WTC11 (cell line): ENCODE measurements at regions not wholly inside any gene's neighbourhood (a gene's known extent, or its start where the extent isn't known, plus 50 kb on each side); places are given as distances from the start of the nearest gene placed in this dataset.

Experiments used
- ATAC-seq: fragments of 200-7000 bp; cut with Tn5 transposase; 2 replicates; pipeline ENCODE4 v1.10.0; 2021; ENCODE audit warnings: mild to moderate bottlenecking, moderate library complexity
- CTCF ChIA-PET: fragments of 300-600 bp; sonication (Branson Sonifier 250); formaldehyde crosslinking; loops from one replicate; lab custom pipeline; 2021; ENCODE audit warnings: antibody characterized with exemption; lab: Charles Lee
- POLR2A ChIA-PET: fragments of 350-600 bp; sonication (Branson Sonifier 250); formaldehyde crosslinking; loops from one replicate; lab custom pipeline; 2021; ENCODE audit warnings: antibody characterized with exemption; lab: Charles Lee
- DNase-seq: peaks from one replicate; pipeline ENCODE4 v3.0.0; 2021; ENCODE audit warnings: low spot score
- H3K27ac Mint-ChIP-seq: 2 replicates; pipeline ENCODE4 v1.8.0; 2021; ENCODE audit warnings: mixed read lengths
- H3K27me3 Mint-ChIP-seq: 2 replicates; pipeline ENCODE4 v1.8.0; 2021; ENCODE audit warnings: low read depth, mild to moderate bottlenecking, moderate library complexity, mixed read lengths
- H3K36me3 Mint-ChIP-seq: 2 replicates; pipeline ENCODE4 v1.8.0; 2021; ENCODE audit warnings: mixed read lengths
- H3K4me1 Mint-ChIP-seq: 2 replicates; pipeline ENCODE4 v1.8.0; 2022; ENCODE audit warnings: mixed read lengths
- H3K4me3 Mint-ChIP-seq: 2 replicates; pipeline ENCODE4 v1.8.0; 2021; ENCODE audit warnings: mild to moderate bottlenecking, moderate library complexity, mixed read lengths
- H3K9me3 Mint-ChIP-seq: 2 replicates; pipeline ENCODE4 v1.8.0; 2021; ENCODE audit warnings: mixed read lengths
- ATF1 ChIP-seq: sonication (generic); formaldehyde crosslinking; IDR thresholded peaks from 2 replicates; pipeline ENCODE4 v1.8.1; 2023; ENCODE audit warnings: mild to moderate bottlenecking, moderate library complexity, missing genetic modification reagents
- ERG ChIP-seq: fragments of 250-450 bp; sonication (Bioruptor Pico); IDR thresholded peaks from 2 replicates; pipeline ENCODE4 v1.8.0; 2021; ENCODE audit warnings: mild to moderate bottlenecking
- FOXK1 ChIP-seq: sonication (generic); formaldehyde crosslinking; IDR thresholded peaks from 2 replicates; pipeline ENCODE4 v1.8.0; 2022; ENCODE audit warnings: mild to moderate bottlenecking, moderate library complexity, missing genetic modification reagents
- FOXP1 ChIP-seq: sonication (generic); formaldehyde crosslinking; IDR thresholded peaks from 2 replicates; pipeline ENCODE4 v1.8.0; 2022; ENCODE audit warnings: missing genetic modification reagents, mild to moderate bottlenecking, moderate library complexity, borderline replicate concordance
- FOXP4 ChIP-seq: sonication (generic); formaldehyde crosslinking; IDR thresholded peaks from 2 replicates; pipeline ENCODE4 v1.8.0; 2022; ENCODE audit warnings: mild to moderate bottlenecking, missing genetic modification reagents
- GABPB1 ChIP-seq: sonication (generic); formaldehyde crosslinking; IDR thresholded peaks from 2 replicates; pipeline ENCODE4 v1.8.1; 2023; ENCODE audit warnings: mild to moderate bottlenecking, missing genetic modification reagents
- JUN ChIP-seq: sonication (generic); formaldehyde crosslinking; IDR thresholded peaks from 2 replicates; pipeline ENCODE4 v1.8.0; 2023; ENCODE audit warnings: mild to moderate bottlenecking, missing genetic modification reagents
- KAT7 ChIP-seq: sonication (generic); formaldehyde crosslinking; IDR thresholded peaks from 2 replicates; pipeline ENCODE4 v1.8.1; 2023; ENCODE audit warnings: missing genetic modification reagents, mild to moderate bottlenecking, borderline replicate concordance
- MAX ChIP-seq: sonication (generic); formaldehyde crosslinking; IDR thresholded peaks from 2 replicates; pipeline ENCODE4 v1.8.0; 2022; ENCODE audit warnings: mild to moderate bottlenecking, missing genetic modification reagents
- MXD4 ChIP-seq: fragments of 250-450 bp; sonication (Bioruptor Pico); IDR thresholded peaks from 2 replicates; pipeline ENCODE4 v1.8.0; 2021; ENCODE audit warnings: mild to moderate bottlenecking, moderate library complexity, borderline replicate concordance
- NFYB ChIP-seq: sonication (generic); formaldehyde crosslinking; conservative IDR thresholded peaks from 2 replicates; pipeline ENCODE4 v1.8.0; 2022; ENCODE audit warnings: low read depth, missing genetic modification reagents
- NR1H2 ChIP-seq: sonication (generic); formaldehyde crosslinking; IDR thresholded peaks from 2 replicates; pipeline ENCODE4 v1.9.0; 2021; ENCODE audit warnings: mild to moderate bottlenecking, moderate library complexity, missing genetic modification reagents
- PREB ChIP-seq: sonication (generic); formaldehyde crosslinking; IDR thresholded peaks from 2 replicates; pipeline ENCODE4 v1.8.1; 2022; ENCODE audit warnings: mild to moderate bottlenecking, missing genetic modification reagents, moderate library complexity, borderline replicate concordance
- SMAD4 ChIP-seq: sonication (generic); formaldehyde crosslinking; IDR thresholded peaks from 2 replicates; pipeline ENCODE4 v1.8.0; 2022; ENCODE audit warnings: mild to moderate bottlenecking, missing genetic modification reagents
- TEAD1 ChIP-seq: sonication (generic); formaldehyde crosslinking; IDR thresholded peaks from 2 replicates; pipeline ENCODE4 v1.8.0; 2022; ENCODE audit warnings: mild to moderate bottlenecking, missing genetic modification reagents
- USF2 ChIP-seq: sonication (generic); formaldehyde crosslinking; IDR thresholded peaks from 2 replicates; pipeline ENCODE4 v1.8.1; 2023; ENCODE audit warnings: mild to moderate bottlenecking, missing genetic modification reagents, moderate library complexity
- ZBTB21 ChIP-seq: sonication (generic); formaldehyde crosslinking; IDR thresholded peaks from 2 replicates; pipeline ENCODE4 v1.8.1; 2023; ENCODE audit warnings: mild to moderate bottlenecking, missing genetic modification reagents, borderline replicate concordance
- ZNF121 ChIP-seq: sonication (generic); formaldehyde crosslinking; IDR thresholded peaks from 2 replicates; pipeline ENCODE4 v1.8.0; 2023; ENCODE audit warnings: missing genetic modification reagents
- ZNF219 ChIP-seq: sonication (generic); formaldehyde crosslinking; IDR thresholded peaks from 2 replicates; pipeline ENCODE4 v1.8.0; 2023; ENCODE audit warnings: missing genetic modification reagents, mild to moderate bottlenecking, borderline replicate concordance
- ZNF281 ChIP-seq: sonication (generic); formaldehyde crosslinking; IDR thresholded peaks from 2 replicates; pipeline ENCODE4 v1.8.0; 2023; ENCODE audit warnings: mild to moderate bottlenecking, missing genetic modification reagents
- ZNF512 ChIP-seq: sonication (generic); formaldehyde crosslinking; IDR thresholded peaks from 2 replicates; pipeline ENCODE4 v1.8.1; 2022; ENCODE audit warnings: missing genetic modification reagents, borderline replicate concordance
- ZNF532 ChIP-seq: fragments of 250-450 bp; sonication (Bioruptor Pico); IDR thresholded peaks from 2 replicates; pipeline ENCODE4 v1.9.0; 2021; ENCODE audit warnings: mild to moderate bottlenecking, borderline replicate concordance

GRCh38 chr12:95605875-95606274 lies 54.6 kb upstream of the USP44 start:
- Mint-ChIP-seq H3K27me3 (no peaks in the 10 kb centered on the region), H3K9me3 (no peaks in the 10 kb centered on the region), H3K36me3 (no peaks in the 10 kb centered on the region), H3K27ac (no peak overlapping the region), H3K4me1 (peaks cover 39% of the 10 kb centered on the region), H3K4me3 (no peak overlapping the region)
- ChIA-PET CTCF (no interaction called here), POLR2A (no interaction called here)
- DNase-seq (no peak), ATAC-seq (no peak)
- TF ChIP-seq SMAD4 (CRISPR knock-in tag) (no peak), ATF1 (CRISPR knock-in tag) (no peak), FOXK1 (CRISPR knock-in tag) (no peak), NFYB (no peak)

GRCh38 chr12:95605087-95605486 lies 53.8 kb upstream of the USP44 start:
- DNase-seq (no peak), ATAC-seq (no peak)
- H3K27ac Mint-ChIP-seq, result no peak overlapping the region
- no peaks in the 10 kb centered on the region for H3K9me3 Mint-ChIP-seq
- H3K36me3 Mint-ChIP-seq, result no peaks in the 10 kb centered on the region
- ChIA-PET POLR2A (no interaction called here), CTCF (no interaction called here)
- peaks cover 37% of the 10 kb centered on the region for H3K4me1 Mint-ChIP-seq
- no peak overlapping the region for H3K4me3 Mint-ChIP-seq
- H3K27me3 Mint-ChIP-seq, result no peaks in the 10 kb centered on the region
- TF ChIP-seq PREB (no peak), ZNF219 (CRISPR knock-in tag) (no peak), TEAD1 (no peak), JUN (CRISPR knock-in tag) (no peak), ZNF532 (no peak), FOXP1 (no peak), MXD4 (CRISPR knock-in tag) (no peak), NR1H2 (CRISPR knock-in tag) (no peak), ZNF281 (CRISPR knock-in tag) (no peak), MAX (CRISPR knock-in tag) (no peak), ERG (no peak), ZBTB21 (CRISPR knock-in tag) (no peak), GABPB1 (CRISPR knock-in tag) (no peak), FOXP4 (CRISPR knock-in tag) (no peak), ZNF121 (CRISPR knock-in tag) (no peak), USF2 (CRISPR knock-in tag) (no peak), ZNF512 (CRISPR knock-in tag) (no peak), KAT7 (CRISPR knock-in tag) (no peak)
